Rectal smooth muscle tissue (tissue), 1 donor: ENCODE measurements at regions not wholly inside any gene's neighbourhood (a gene's known extent, or its start where the extent isn't known, plus 50 kb on each side); places are given as distances from the start of the nearest gene placed in this dataset.
A peak's percentile ranks its signal among the peaks of the same experiment; 100 is the strongest.
"Not testable (repeated sequence)": the region's sequence is repeated elsewhere in the genome, so short reads cannot be mapped to it uniquely, and the experiment has no call there.

Source experiments
- H3K27ac ChIP-seq: one replicate; pipeline ENCODE4 v1.7.0; 2013; ENCODE audit warnings: low read depth, low read length, inconsistent platforms
- H3K27me3 ChIP-seq: one replicate; pipeline ENCODE4 v1.7.0; 2013; ENCODE audit warnings: low read length; ENCODE audit not compliant: control insufficient read depth, insufficient read depth
- H3K36me3 ChIP-seq: one replicate; pipeline ENCODE4 v1.7.0; 2013; ENCODE audit warnings: low read length; ENCODE audit not compliant: control insufficient read depth, insufficient read depth
- H3K4me1 ChIP-seq: one replicate; pipeline ENCODE4 v1.7.0; 2013; ENCODE audit warnings: low read length; ENCODE audit not compliant: control insufficient read depth, insufficient read depth
- H3K4me3 ChIP-seq: one replicate; pipeline ENCODE4 v1.7.0; 2013; ENCODE audit warnings: low read length
- H3K9ac ChIP-seq: one replicate; pipeline ENCODE4 v1.7.0; 2013; ENCODE audit warnings: low read length

DNA sequence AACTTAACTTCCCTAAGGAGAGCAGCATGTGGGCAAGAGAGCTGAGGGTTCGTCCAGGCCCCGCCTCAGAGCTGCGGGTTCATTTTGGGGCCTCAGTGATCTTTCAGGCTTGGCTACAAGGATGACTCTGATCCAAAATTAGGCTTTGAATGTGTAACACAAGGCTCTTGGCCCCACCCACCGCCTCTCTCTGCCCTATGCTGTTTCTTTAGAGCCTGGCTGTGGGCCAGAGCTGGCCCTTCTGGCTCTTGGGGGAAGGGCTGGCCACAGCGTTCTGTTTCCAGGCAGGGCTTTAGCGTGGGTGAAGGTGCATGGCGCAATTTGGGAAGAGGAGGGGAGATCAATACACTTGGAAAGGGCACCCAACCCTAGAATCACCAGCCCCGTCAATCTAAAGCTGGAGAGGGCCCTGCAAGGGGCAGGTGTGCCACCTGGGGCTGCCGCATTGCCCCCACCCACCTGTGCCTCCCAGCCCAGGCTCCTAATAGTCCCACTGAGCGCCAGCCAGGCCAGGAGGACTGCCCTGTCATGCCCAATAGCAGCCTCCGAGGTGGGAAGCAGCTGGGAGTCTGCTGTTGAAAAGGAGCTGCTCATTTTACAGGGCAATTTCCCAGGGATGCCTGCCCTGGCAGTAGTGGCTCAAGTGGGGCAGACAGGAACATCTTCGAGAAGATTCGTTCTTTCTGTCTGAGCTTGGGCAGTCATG is 84.5 kb upstream of the MAML3 start:
- Histone ChIP-seq H3K9ac (no peak overlapping the region), H3K4me1 (peaks cover 45% of the 10 kb centered on the region), H3K4me3 (peak overlapping the region; percentile 40), H3K27me3 (no peaks in the 10 kb centered on the region), H3K27ac (peak overlapping the region; percentile 94), H3K36me3 (no peaks in the 10 kb centered on the region)

DNA sequence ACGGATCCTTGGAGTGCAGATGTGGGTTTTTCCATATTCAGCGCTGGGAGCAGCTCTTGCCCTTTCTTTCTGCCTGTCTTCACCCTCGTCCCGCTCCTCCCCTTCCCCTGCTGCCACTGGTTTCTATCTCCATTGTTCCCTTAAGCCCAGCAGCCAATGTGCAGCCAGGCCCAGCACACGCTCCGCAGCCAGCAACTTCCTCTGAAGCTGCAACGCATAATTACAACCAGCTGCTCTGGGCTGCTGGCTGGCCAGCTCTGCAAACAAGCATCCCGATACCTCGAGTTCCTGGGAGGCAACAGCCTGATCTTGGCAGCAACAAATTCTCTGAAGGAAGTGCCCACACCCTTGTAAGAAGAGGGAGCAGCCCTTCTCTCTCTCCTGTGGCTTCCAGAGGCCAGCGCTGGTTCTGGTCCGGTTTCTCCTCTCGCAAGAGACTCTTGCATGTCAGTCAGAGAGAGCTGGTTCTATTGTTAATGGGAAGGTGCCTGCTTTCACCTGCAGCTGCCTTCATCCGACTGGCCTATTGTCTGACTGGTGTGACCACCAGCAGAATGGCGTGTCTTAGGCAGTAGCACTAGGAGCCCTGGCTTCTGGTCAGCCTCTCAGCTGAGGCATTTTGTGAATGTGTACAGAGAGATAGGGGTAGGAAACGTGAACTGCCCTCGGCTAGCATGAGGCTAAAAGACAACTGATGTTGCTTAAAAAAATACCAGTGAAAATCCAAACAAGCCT is 83.8 kb upstream of the MAML3 start:
- H3K27me3 ChIP-seq, result no peaks in the 10 kb centered on the region
- H3K4me3 ChIP-seq, result peak overlapping the region; percentile 26
- H3K36me3 ChIP-seq, result no peaks in the 10 kb centered on the region
- peaks cover 39% of the 10 kb centered on the region for H3K4me1 ChIP-seq
- H3K9ac ChIP-seq, result peak overlapping the region; percentile 5
- peak overlapping the region; percentile 94 for H3K27ac ChIP-seq

DNA sequence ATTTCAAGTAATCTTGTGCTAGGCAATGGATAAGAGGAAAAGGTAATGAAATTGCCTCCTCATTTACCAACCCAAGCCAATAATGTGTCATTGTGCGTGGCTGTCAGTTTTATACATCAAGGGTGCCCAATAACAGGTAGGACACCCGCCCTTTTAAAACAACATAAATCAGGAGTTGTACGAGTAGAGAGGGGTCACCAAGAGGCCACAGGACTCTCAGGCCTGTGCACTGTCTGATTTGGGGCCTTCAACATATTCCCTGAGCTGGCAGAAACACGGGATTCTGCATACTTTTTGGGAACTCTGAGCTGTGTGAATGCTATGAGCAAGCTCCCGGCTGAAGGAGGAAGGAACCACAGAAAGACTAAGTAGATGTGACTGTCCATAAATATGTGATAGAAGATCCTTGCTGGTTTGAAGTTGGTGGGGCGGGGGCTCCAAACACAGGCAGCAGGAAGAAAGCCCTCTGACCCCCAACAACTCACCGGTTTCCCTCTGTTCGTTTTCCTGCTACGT is 82.7 kb upstream of the MAML3 start:
- Histone ChIP-seq H3K4me3 (no peak overlapping the region), H3K27me3 (no peaks in the 10 kb centered on the region), H3K9ac (no peak overlapping the region), H3K4me1 (peaks cover 37% of the 10 kb centered on the region), H3K27ac (peak overlapping the region; percentile 94), H3K36me3 (no peaks in the 10 kb centered on the region)

GRCh38 chr4:140234697-140235060 is 80.7 kb upstream of the MAML3 start:
- Histone ChIP-seq H3K27ac (no peak overlapping the region), H3K36me3 (no peaks in the 10 kb centered on the region)

DNA sequence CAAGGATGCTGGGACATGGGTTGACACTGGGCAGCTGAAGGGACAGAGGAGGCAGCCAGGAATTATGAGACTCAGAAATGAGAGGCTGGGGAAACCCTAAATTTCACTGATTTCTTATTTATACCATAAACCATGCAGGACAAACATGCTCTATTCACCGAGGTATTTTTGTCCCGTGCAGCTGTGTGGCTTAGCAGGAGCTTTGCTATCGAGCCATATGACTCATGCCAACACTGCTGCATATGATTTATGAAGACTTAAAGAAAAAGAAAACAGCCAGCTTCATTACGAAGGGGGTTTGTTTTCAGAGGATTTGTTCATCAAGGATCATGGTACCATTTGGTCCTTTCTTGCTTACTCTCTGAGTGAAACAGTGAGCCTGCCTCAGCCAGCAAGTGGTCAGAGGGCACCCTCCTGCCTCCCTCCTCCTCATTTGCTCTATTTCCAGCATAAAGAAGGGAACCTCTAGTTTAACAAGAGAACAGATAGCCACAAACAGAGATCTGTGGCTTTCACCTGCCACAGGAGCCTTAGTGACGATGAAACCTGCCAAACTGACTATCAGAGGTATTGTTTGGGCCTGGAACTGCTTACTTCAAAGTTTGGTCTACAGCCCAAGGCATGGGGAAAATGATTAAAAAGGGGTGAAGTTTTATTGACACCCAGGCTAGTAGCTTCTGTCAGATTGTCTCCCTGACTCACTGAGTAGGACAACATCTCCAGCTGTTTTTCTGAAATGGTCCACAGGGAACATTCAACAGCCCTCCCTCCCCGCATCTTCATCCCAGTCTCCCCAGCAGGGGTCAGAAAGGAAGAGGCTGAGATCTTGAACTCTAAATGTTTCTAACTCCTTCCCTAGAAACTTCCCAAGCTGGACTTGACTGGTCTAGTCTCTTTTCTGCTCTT is 80.1 kb upstream of the MAML3 start:
- Histone ChIP-seq H3K4me3 (no peak overlapping the region), H3K4me1 (peaks cover 34% of the 10 kb centered on the region), H3K27ac (no peak overlapping the region), H3K27me3 (no peaks in the 10 kb centered on the region), H3K36me3 (no peaks in the 10 kb centered on the region), H3K9ac (no peak overlapping the region)

More at GRCh38 chr4:140234697-140235060, 80.7 kb upstream of the MAML3 start:
- no peaks in the 10 kb centered on the region for H3K27me3 ChIP-seq
- no peak overlapping the region for H3K4me3 ChIP-seq
- no peak overlapping the region for H3K9ac ChIP-seq
- H3K4me1 ChIP-seq, result peaks cover 37% of the 10 kb centered on the region

- Histone ChIP-seq H3K27ac (no peak overlapping the region), H3K4me3 (no peak overlapping the region)
Observed at GRCh38 chr4:140229881-140230280, 75.9 kb upstream of the MAML3 start.

DNA sequence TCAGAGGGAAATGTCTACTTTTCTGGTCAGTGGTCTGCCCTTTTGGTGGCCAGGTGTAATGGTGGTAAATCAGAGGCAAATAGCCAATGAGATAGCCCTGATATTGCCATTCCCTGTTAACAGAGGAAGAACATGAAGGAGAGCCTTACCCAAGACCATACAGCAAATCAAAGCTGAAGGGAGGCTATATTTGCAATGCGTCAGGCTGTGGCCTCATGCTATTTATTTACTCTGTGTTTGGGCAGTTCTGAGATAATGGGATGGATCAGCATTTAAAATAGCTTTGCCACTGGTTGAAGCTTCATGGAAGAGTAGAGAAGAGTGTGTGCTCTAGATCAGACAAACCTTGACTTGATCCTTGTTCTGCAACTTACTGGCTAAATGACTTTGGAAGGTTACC is 73.3 kb upstream of the MAML3 start:
- no peak overlapping the region for H3K4me3 ChIP-seq
- H3K36me3 ChIP-seq, result no peaks in the 10 kb centered on the region
- H3K4me1 ChIP-seq, result no peaks in the 10 kb centered on the region
- H3K27ac ChIP-seq, result no peak overlapping the region
- no peak overlapping the region for H3K9ac ChIP-seq
- H3K27me3 ChIP-seq, result no peaks in the 10 kb centered on the region

More at GRCh38 chr4:140229881-140230280, 75.9 kb upstream of the MAML3 start:
- Histone ChIP-seq H3K9ac (no peak overlapping the region), H3K27me3 (no peaks in the 10 kb centered on the region), H3K36me3 (no peaks in the 10 kb centered on the region), H3K4me1 (peaks cover 9% of the 10 kb centered on the region)

- Histone ChIP-seq H3K4me3 (no peak overlapping the region), H3K9ac (no peak overlapping the region), H3K27me3 (no peaks in the 10 kb centered on the region), H3K36me3 (no peaks in the 10 kb centered on the region), H3K4me1 (no peaks in the 10 kb centered on the region), H3K27ac (no peak overlapping the region)
Observed at GRCh38 chr4:140223056-140223810, 69.2 kb upstream of the MAML3 start.

DNA sequence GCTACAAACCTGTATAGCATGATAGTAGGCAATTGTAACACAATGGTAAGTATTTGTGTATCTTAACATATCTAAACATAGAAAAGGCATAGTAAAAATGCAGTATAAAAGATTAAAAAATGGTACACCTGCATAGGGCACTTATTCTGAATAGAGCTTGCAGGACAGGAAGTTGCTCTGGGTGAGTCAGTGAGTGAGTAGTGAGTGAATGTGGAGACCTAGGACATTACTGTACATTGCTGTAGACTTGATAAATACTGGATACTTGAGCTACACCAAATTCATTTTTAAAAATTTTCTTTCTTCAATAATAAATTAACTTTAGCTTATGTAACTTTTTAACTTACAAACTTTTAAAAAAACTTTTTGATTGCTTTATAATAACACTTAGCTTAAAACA is 68.2 kb upstream of the MAML3 start:
- Histone ChIP-seq H3K4me3 (no peak overlapping the region), H3K27me3 (no peaks in the 10 kb centered on the region), H3K27ac (no peak overlapping the region), H3K36me3 (no peaks in the 10 kb centered on the region), H3K4me1 (no peaks in the 10 kb centered on the region), H3K9ac (no peak overlapping the region)

DNA sequence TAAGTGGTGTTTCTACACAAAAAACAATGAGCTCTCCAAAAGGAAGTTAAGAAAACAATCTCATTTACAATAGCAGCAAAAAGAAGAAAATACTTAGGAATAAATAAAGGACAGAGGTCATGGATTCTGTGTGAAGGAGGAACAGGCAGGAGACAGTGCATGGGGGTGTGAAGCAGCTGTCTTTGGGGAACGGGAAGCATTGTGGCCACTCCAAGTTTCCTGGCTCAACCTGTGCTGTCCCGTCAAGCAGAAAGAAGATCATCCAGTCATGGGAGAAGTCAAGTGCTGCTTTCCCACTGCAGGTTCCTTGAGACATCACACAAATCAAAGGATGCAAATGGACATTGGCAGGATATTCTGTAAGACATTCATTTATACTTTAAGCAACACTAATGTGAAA is 66.1 kb upstream of the MAML3 start:
- Histone ChIP-seq H3K9ac (no peak overlapping the region), H3K4me3 (no peak overlapping the region), H3K27me3 (no peaks in the 10 kb centered on the region), H3K4me1 (no peaks in the 10 kb centered on the region), H3K36me3 (no peaks in the 10 kb centered on the region), H3K27ac (no peak overlapping the region)

- Histone ChIP-seq H3K27me3 (no peaks in the 10 kb centered on the region), H3K9ac (no peak overlapping the region), H3K4me1 (no peaks in the 10 kb centered on the region), H3K27ac (no peak overlapping the region), H3K4me3 (no peak overlapping the region), H3K36me3 (no peaks in the 10 kb centered on the region)
Observed at GRCh38 chr4:140219567-140219966, 65.6 kb upstream of the MAML3 start.

- not testable (repeated sequence) for H3K36me3 ChIP-seq, H3K27me3 ChIP-seq, H3K27ac ChIP-seq, H3K9ac ChIP-seq, H3K4me3 ChIP-seq, H3K4me1 ChIP-seq
Observed at GRCh38 chr4:140219070-140219469, 65.1 kb upstream of the MAML3 start.
